B cell (primary cell): ENCODE measurements at regions not wholly inside any gene's neighbourhood (a gene's known extent, or its start where the extent isn't known, plus 50 kb on each side); places are given as distances from the start of the nearest gene placed in this dataset.
"Not testable (repeated sequence)": the region's sequence is repeated elsewhere in the genome, so short reads cannot be mapped to it uniquely, and the experiment has no call there.

Source experiments
- ATAC-seq: fragments of 200-7000 bp; cut with Tn5 transposase; one replicate; pipeline ENCODE4 v1.10.0; 2021; ENCODE audit warnings: low read depth, mild to moderate bottlenecking, moderate number of reproducible peaks, moderate library complexity
- CTCF ChIA-PET: fragments of 350-600 bp; sonication (Branson Sonifier 250); formaldehyde crosslinking; loops from one replicate; lab custom pipeline; 2021; ENCODE audit warnings: antibody characterized with exemption, inconsistent platforms; lab: Charles Lee
- POLR2A ChIA-PET: fragments of 350-600 bp; sonication (Branson Sonifier 250); formaldehyde crosslinking; loops from one replicate; lab custom pipeline; 2021; ENCODE audit warnings: antibody characterized with exemption; lab: Charles Lee
- DNase-seq: peaks from one replicate; pipeline ENCODE4 v3.0.0; 2013
- H2AFZ ChIP-seq: 2 replicates; pipeline ENCODE4 v1.6.1; 2012; ENCODE audit warnings: mild to moderate bottlenecking, low read depth, low read length; ENCODE audit not compliant: insufficient read depth, poor library complexity, severe bottlenecking
- H3K27ac ChIP-seq, 2 donors: 1 replicate in 1 of 2; 2 replicates in 1 of 2; pipeline ENCODE4 v1.5.1; 2012 to 2013; ENCODE audit warnings: low read length in 2 of 2, mild to moderate bottlenecking in 2 of 2, moderate library complexity in 1 of 2
- H3K27me3 ChIP-seq, 4 experiments: fragments of 200-600 bp in 1 of 4; sonication (generic) in 1 of 4; replicated peaks in 1 of 4; 1 replicate in 2 of 4; 2 replicates in 2 of 4; pipeline versions ENCODE4 v1.6.1 to v1.7.0; 2013 to 2016; ENCODE audit warnings: low read length in 3 of 4, mild to moderate bottlenecking in 2 of 4, mixed read lengths in 1 of 4, moderate library complexity in 1 of 4; ENCODE audit not compliant: insufficient read depth in 4 of 4, control insufficient read depth in 3 of 4; ENCODE audit errors: control extremely low read depth in 1 of 4
- H3K36me3 ChIP-seq, 2 experiments: replicated peaks in 1 of 2; 1 replicate in 1 of 2; 2 replicates in 1 of 2; pipeline versions ENCODE4 v1.6.1 to v1.7.1; 2013; ENCODE audit warnings: low read length in 1 of 2; ENCODE audit not compliant: insufficient read depth in 2 of 2, control insufficient read depth in 1 of 2; ENCODE audit errors: control extremely low read depth in 1 of 2, extremely low read depth in 1 of 2
- H3K4me1 ChIP-seq, 2 donors: fragments of 200-600 bp in 1 of 2; sonication (generic) in 1 of 2; 1 replicate in 1 of 2; 2 replicates in 1 of 2; pipeline versions ENCODE4 v1.5.1 to v1.6.1; 2013 to 2017; ENCODE audit warnings: low read length in 2 of 2; ENCODE audit not compliant: control insufficient read depth in 2 of 2, insufficient read depth in 2 of 2
- H3K4me2 ChIP-seq: replicated peaks from 2 replicates; pipeline ENCODE3; 2012; ENCODE audit warnings: mild to moderate bottlenecking, low read depth, low read length; ENCODE audit not compliant: poor library complexity, severe bottlenecking
- H3K4me3 ChIP-seq, 5 experiments: fragments of 200-600 bp in 1 of 5; sonication (generic) in 1 of 5; 1 replicate in 3 of 5; 2 replicates in 2 of 5; pipeline versions ENCODE4 v1.5.1 to v1.7.0; 2011 to 2016; ENCODE audit warnings: low read length in 4 of 5, mild to moderate bottlenecking in 4 of 5, low read depth in 2 of 5, control low read depth in 1 of 5, moderate library complexity in 1 of 5; ENCODE audit not compliant: insufficient read depth in 1 of 5; ENCODE audit errors: control extremely low read depth in 1 of 5, extremely low read depth in 1 of 5
- H3K79me2 ChIP-seq: fragments of 200-600 bp; sonication (generic); one replicate; pipeline ENCODE4 v1.6.0; 2016; ENCODE audit warnings: low read length; ENCODE audit not compliant: control insufficient read depth, insufficient read depth
- H3K9ac ChIP-seq: fragments of 200-600 bp; sonication (generic); 2 replicates; pipeline ENCODE4 v1.6.1; 2017; ENCODE audit warnings: mild to moderate bottlenecking, low read length, moderate library complexity
- H3K9me3 ChIP-seq, 3 donors: one replicate each; pipeline versions ENCODE4 v1.6.1 to v1.7.1; 2013; ENCODE audit warnings: low read length in 2 of 3; ENCODE audit not compliant: control insufficient read depth in 2 of 3, insufficient read depth in 1 of 3; ENCODE audit errors: control extremely low read depth in 1 of 3
- H4K20me1 ChIP-seq: 2 replicates; pipeline ENCODE4 v1.6.0; 2012; ENCODE audit warnings: mild to moderate bottlenecking, low read length; ENCODE audit not compliant: insufficient read depth, control insufficient read depth, poor library complexity, severe bottlenecking
- H3K27ac Mint-ChIP-seq: one replicate; pipeline ENCODE4 v1.8.0; 2021; ENCODE audit warnings: mixed read lengths
- H3K27me3 Mint-ChIP-seq: one replicate; pipeline ENCODE4 v1.8.0; 2021; ENCODE audit warnings: mixed read lengths
- H3K4me1 Mint-ChIP-seq: one replicate; pipeline ENCODE4 v1.8.0; 2021; ENCODE audit warnings: mixed read lengths
- H3K4me3 Mint-ChIP-seq: one replicate; pipeline ENCODE4 v1.8.0; 2021; ENCODE audit warnings: mixed read lengths
- H3K9me3 Mint-ChIP-seq: one replicate; pipeline ENCODE4 v1.8.0; 2022; ENCODE audit warnings: mixed read lengths; ENCODE audit not compliant: insufficient read depth
- CTCF ChIP-seq: fragments of 200-600 bp; IDR thresholded peaks from one replicate; pipeline ENCODE4 v1.8.0; 2022; ENCODE audit warnings: antibody characterized with exemption, mild to moderate bottlenecking
- EZH2 ChIP-seq: IDR thresholded peaks from 2 replicates; pipeline ENCODE4 v1.6.1; 2012; ENCODE audit warnings: borderline replicate concordance, low read depth, mild to moderate bottlenecking, moderate library complexity, low read length; ENCODE audit not compliant: insufficient read depth, poor library complexity, severe bottlenecking
- WGBS: methylation state at CpG from one replicate; pipeline ENCODE4 v1.1.5; 2013; ENCODE audit warnings: missing lambda C conversion rate; ENCODE audit not compliant: insufficient coverage; 5-methylcytosine and 5-hydroxymethylcytosine counted together
- intact Hi-C: fragments of 100-400 bp; cut with micrococcal nuclease; formaldehyde crosslinking; loops from one replicate; pipeline ENCODE4 v1.10.0; 2022

GRCh38 chr14:30357791-30358190, 201.2 kb upstream of the G2E3 start:
- Histone ChIP-seq H3K9ac (no peak overlapping the region), H3K27ac (no peak overlapping the region), H3K27me3 (peaks cover 0 to 6% (median 0%) of the 10 kb centered on the region in 4 experiments), H3K4me2 (no peak overlapping the region), H3K79me2 (no peaks in the 10 kb centered on the region), H2AFZ (no peak overlapping the region), H3K36me3 (no peaks in the 10 kb centered on the region), H3K9me3 (peaks cover 0 to 3% (median 0%) of the 10 kb centered on the region in 3 donors), H4K20me1 (no peaks in the 10 kb centered on the region), H3K4me3 (no peak overlapping the region), H3K4me1 (no peaks in the 10 kb centered on the region)
- POLR2A ChIA-PET = no interaction called here
- H3K27me3 Mint-ChIP-seq = no peaks in the 10 kb centered on the region
- TF ChIP-seq EZH2 = no peak
- TF ChIP-seq CTCF = no peak
- WGBS = 92% methylated on average over 8 of the region's 8 CpGs
- DNase-seq (no peak), ATAC-seq (no peak)
- intact Hi-C loops = no loop called here
- H3K4me3 Mint-ChIP-seq = no peak overlapping the region
- CTCF ChIA-PET = no interaction called here
- no peak overlapping the region for H3K27ac Mint-ChIP-seq
- H3K9me3 Mint-ChIP-seq = no peaks in the 10 kb centered on the region
- H3K4me1 Mint-ChIP-seq = no peaks in the 10 kb centered on the region

DNA sequence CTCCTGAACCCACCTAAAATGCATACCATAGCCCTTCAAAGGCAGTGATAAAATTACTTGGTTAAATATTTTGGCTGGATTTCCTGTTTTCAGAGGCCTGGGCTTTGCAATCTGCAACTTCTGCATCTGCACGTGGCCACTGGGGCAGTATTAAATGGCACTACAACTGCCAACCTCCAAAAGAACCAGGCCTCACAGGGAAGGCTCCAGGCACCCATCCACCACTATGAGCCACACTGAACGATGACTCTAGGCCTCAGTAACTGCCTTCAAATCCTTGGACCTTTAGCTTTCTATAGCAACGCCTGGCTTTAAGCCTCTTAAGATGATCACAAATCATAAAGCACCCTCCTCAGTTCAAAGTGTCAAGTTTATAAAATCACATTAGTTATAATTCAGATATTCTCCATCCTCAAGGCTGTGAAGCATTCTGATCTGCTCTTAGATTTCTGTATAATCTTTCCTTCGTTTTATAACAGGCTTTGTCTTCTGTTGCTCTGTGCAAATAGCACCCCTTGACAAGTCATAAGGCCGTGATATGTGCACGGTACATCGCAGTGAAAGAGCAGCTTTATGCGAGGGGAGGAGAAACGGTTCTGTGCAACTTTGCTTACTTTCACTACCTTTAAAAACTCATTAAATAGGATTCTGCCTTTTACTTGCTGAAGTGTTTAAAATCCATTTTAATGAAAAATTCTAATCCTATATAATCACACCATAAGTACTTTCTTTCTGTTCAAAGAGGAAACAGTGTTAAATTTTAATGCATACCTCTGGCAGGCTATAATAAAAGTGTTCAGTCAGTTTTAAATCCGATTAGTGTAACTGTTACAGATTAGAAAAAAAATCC, 196.4 kb upstream of the G2E3 start:
- no peak for TF ChIP-seq CTCF
- TF ChIP-seq EZH2 = no peak
- Histone ChIP-seq H3K9me3 (peaks cover 0 to 3% (median 0%) of the 10 kb centered on the region in 3 donors), H2AFZ (no peak overlapping the region), H3K36me3 (no peaks in the 10 kb centered on the region), H4K20me1 (no peaks in the 10 kb centered on the region), H3K27ac (no peak overlapping the region), H3K79me2 (no peaks in the 10 kb centered on the region), H3K4me2 (no peak overlapping the region), H3K27me3 (no peaks in the 10 kb centered on the region), H3K9ac (no peak overlapping the region), H3K4me3 (no peak overlapping the region), H3K4me1 (no peaks in the 10 kb centered on the region)
- no peak for DNase-seq
- CTCF ChIA-PET = no interaction called here
- no peak overlapping the region for H3K27ac Mint-ChIP-seq
- WGBS = 79% methylated on average over 7 of the region's 10 CpGs
- H3K4me1 Mint-ChIP-seq = no peaks in the 10 kb centered on the region
- POLR2A ChIA-PET = no interaction called here
- ATAC-seq = no peak
- no peaks in the 10 kb centered on the region for H3K27me3 Mint-ChIP-seq
- H3K9me3 Mint-ChIP-seq = no peaks in the 10 kb centered on the region
- H3K4me3 Mint-ChIP-seq = no peak overlapping the region
- intact Hi-C loops = no loop called here

DNA sequence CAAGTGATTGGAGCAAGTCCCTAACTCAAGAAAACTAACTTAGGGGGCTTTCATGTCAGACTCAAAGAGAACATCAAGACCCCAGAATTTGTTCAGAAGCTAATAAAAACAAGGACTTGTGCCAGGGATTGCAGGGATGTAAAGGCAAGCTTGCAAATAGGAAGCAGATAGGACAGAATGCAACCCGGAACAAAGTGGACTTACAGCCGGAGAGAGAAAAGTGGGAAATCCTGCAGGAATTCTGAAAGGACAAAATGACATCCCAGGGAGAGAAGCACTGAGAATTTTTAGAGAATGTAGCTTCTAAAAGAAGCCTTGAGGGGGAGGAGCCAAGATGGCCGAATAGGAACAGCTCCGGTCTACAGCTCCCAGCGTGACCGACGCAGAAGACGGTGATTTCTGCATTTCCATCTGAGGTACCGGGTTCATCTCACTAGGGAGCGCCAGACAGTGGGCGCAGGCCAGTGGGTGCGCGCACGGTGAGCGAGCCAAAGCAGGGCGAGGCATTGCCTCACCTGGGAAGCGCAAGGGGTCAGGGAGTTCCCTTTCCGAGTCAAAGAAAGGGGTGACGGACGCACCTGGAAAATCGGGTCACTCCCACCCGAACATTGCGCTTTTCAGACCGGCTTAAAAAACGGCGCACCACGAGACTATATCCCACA, 195.6 kb upstream of the G2E3 start:
- H3K4me1 ChIP-seq, POLR2A ChIA-PET, H3K79me2 ChIP-seq, H3K27me3 Mint-ChIP-seq, H2AFZ ChIP-seq, H4K20me1 ChIP-seq, H3K9me3 Mint-ChIP-seq, CTCF ChIA-PET, H3K4me1 Mint-ChIP-seq, H3K27me3 ChIP-seq, H3K9me3 ChIP-seq, H3K27ac ChIP-seq, H3K9ac ChIP-seq, H3K4me2 ChIP-seq, H3K27ac Mint-ChIP-seq, H3K4me3 Mint-ChIP-seq, H3K36me3 ChIP-seq, DNase-seq, H3K4me3 ChIP-seq, ATAC-seq, intact Hi-C loops: not testable (repeated sequence)
- WGBS = 99% methylated on average over 14 of the region's 27 CpGs
